HepG2 (cell line): ENCODE measurements at regions not wholly inside any gene's neighbourhood (a gene's known extent, or its start where the extent isn't known, plus 50 kb on each side); places are given as distances from the start of the nearest gene placed in this dataset.

ENCODE experiments used
- MYC ChIP-seq: sonication (generic); formaldehyde crosslinking; IDR thresholded peaks from 2 replicates; pipeline ENCODE4 v1.9.0; 2021; ENCODE audit warnings: missing genetic modification reagents, borderline replicate concordance
- NFKB2 ChIP-seq: sonication (generic); formaldehyde crosslinking; IDR thresholded peaks from 2 replicates; pipeline ENCODE4 v1.4.0; 2020; ENCODE audit warnings: missing genetic modification reagents, borderline replicate concordance
- TCF12 ChIP-seq, 2 experiments: fragments of 450-650 bp in 1 of 2; sonication (generic) in 1 of 2; formaldehyde crosslinking in 1 of 2; IDR thresholded peaks; 2 replicates each; pipeline versions ENCODE4 v1.6.1 to v1.8.0; 2017 to 2022; ENCODE audit warnings: antibody characterized with exemption in 1 of 2, mild to moderate bottlenecking in 1 of 2, missing genetic modification reagents in 1 of 2, moderate library complexity in 1 of 2
- TOE1 ChIP-seq: sonication (generic); formaldehyde crosslinking; IDR thresholded peaks from 2 replicates; pipeline ENCODE4 v1.4.0; 2020; ENCODE audit warnings: mild to moderate bottlenecking, missing genetic modification reagents
- ZBTB1 ChIP-seq: sonication (generic); formaldehyde crosslinking; IDR thresholded peaks from 2 replicates; pipeline ENCODE4 v1.4.0; 2020; ENCODE audit warnings: missing genetic modification reagents, borderline replicate concordance
- ZNF274 ChIP-seq: sonication (generic); formaldehyde crosslinking; IDR thresholded peaks from 2 replicates; pipeline ENCODE4 v1.5.1; 2020; ENCODE audit warnings: mild to moderate bottlenecking, missing genetic modification reagents
- TF ChIP-seq, protein P1 (sequence below): sonication (generic); formaldehyde crosslinking; IDR thresholded peaks from 2 replicates; pipeline ENCODE4 v1.4.0; 2020; ENCODE audit warnings: missing genetic modification reagents
- TF ChIP-seq, protein P2 (sequence below): sonication (generic); formaldehyde crosslinking; IDR thresholded peaks from 2 replicates; pipeline ENCODE4 v1.5.0; 2020; ENCODE audit warnings: mild to moderate bottlenecking, missing genetic modification reagents, moderate library complexity
- TF ChIP-seq, protein P3 (sequence below): IDR thresholded peaks from 2 replicates; pipeline ENCODE4 v1.6.1; 2012; ENCODE audit warnings: inconsistent platforms
- TF ChIP-seq, protein P4 (sequence below): IDR thresholded peaks from 2 replicates; pipeline ENCODE4 v1.6.1; 2016

DNA sequence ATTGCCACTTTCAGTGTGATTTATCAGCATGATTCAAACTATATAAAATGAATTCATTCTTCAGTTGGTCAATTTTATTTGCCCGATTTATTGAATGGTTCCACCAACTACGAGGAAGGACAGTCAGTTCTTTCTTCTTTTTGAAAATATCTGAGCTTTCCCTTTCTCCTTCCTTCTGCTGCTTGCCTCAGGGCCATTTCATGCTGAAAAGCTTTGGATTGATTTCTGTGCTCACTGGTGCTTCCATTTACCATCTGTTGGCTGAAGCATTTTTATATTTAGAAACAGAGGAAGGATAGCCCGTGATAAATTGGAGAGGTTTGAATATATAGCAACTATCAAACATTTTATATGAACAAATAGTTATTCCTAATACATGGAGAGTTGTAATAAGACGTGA, 68.9 kb upstream of the ADAMTS5 start:
- TF ChIP-seq TCF12 (IDR thresholded peaks at IDR 0.05) (no peak), TCF12 (CRISPR knock-in tag; IDR thresholded peaks at IDR 0.05) (no peak), MYC (CRISPR knock-in tag) (no peak), ZBTB1 (no peak), TOE1 (CRISPR knock-in tag) (no peak), NFKB2 (CRISPR knock-in tag) (no peak), ZNF274 (CRISPR knock-in tag) (no peak)
- TF ChIP-seq, protein P1, sequence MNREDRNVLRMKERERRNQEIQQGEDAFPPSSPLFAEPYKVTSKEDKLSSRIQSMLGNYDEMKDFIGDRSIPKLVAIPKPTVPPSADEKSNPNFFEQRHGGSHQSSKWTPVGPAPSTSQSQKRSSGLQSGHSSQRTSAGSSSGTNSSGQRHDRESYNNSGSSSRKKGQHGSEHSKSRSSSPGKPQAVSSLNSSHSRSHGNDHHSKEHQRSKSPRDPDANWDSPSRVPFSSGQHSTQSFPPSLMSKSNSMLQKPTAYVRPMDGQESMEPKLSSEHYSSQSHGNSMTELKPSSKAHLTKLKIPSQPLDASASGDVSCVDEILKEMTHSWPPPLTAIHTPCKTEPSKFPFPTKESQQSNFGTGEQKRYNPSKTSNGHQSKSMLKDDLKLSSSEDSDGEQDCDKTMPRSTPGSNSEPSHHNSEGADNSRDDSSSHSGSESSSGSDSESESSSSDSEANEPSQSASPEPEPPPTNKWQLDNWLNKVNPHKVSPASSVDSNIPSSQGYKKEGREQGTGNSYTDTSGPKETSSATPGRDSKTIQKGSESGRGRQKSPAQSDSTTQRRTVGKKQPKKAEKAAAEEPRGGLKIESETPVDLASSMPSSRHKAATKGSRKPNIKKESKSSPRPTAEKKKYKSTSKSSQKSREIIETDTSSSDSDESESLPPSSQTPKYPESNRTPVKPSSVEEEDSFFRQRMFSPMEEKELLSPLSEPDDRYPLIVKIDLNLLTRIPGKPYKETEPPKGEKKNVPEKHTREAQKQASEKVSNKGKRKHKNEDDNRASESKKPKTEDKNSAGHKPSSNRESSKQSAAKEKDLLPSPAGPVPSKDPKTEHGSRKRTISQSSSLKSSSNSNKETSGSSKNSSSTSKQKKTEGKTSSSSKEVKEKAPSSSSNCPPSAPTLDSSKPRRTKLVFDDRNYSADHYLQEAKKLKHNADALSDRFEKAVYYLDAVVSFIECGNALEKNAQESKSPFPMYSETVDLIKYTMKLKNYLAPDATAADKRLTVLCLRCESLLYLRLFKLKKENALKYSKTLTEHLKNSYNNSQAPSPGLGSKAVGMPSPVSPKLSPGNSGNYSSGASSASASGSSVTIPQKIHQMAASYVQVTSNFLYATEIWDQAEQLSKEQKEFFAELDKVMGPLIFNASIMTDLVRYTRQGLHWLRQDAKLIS (CRISPR knock-in tag): no peak
- TF ChIP-seq, protein P2, sequence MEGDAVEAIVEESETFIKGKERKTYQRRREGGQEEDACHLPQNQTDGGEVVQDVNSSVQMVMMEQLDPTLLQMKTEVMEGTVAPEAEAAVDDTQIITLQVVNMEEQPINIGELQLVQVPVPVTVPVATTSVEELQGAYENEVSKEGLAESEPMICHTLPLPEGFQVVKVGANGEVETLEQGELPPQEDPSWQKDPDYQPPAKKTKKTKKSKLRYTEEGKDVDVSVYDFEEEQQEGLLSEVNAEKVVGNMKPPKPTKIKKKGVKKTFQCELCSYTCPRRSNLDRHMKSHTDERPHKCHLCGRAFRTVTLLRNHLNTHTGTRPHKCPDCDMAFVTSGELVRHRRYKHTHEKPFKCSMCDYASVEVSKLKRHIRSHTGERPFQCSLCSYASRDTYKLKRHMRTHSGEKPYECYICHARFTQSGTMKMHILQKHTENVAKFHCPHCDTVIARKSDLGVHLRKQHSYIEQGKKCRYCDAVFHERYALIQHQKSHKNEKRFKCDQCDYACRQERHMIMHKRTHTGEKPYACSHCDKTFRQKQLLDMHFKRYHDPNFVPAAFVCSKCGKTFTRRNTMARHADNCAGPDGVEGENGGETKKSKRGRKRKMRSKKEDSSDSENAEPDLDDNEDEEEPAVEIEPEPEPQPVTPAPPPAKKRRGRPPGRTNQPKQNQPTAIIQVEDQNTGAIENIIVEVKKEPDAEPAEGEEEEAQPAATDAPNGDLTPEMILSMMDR: no peak
- TF ChIP-seq, protein P3, sequence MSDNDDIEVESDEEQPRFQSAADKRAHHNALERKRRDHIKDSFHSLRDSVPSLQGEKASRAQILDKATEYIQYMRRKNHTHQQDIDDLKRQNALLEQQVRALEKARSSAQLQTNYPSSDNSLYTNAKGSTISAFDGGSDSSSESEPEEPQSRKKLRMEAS: no peak
- TF ChIP-seq, protein P4, sequence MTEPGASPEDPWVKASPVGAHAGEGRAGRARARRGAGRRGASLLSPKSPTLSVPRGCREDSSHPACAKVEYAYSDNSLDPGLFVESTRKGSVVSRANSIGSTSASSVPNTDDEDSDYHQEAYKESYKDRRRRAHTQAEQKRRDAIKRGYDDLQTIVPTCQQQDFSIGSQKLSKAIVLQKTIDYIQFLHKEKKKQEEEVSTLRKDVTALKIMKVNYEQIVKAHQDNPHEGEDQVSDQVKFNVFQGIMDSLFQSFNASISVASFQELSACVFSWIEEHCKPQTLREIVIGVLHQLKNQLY (CRISPR knock-in tag): no peak
